ENCODE measurements at regions not wholly inside any gene's neighbourhood (a gene's known extent, or its start where the extent isn't known, plus 50 kb on each side); places are given as distances from the start of the nearest gene placed in this dataset.
"Not testable (repeated sequence)": the region's sequence is repeated elsewhere in the genome, so short reads cannot be mapped to it uniquely, and the experiment has no call there.

- DNase-seq (ENCODE audit: low spot score): no peak
These were observed 76.1 kb upstream of the DNAJC10 start for GRCh38 chr2:182639971-182640370.

GRCh38 chr2:182642328-182642727 is 73.7 kb upstream of the DNAJC10 start:
- peak; percentile 71 for DNase-seq (ENCODE audit: low spot score)

GRCh38 chr2:182646763-182647498 is 69.1 kb upstream of the DNAJC10 start:
- no peak for DNase-seq (ENCODE audit: low spot score)

- no peak for DNase-seq (ENCODE audit: low spot score)
These were observed 68.6 kb upstream of the DNAJC10 start for GRCh38 chr2:182647499-182647787.

GRCh38 chr2:182649316-182649715 is 66.7 kb upstream of the DNAJC10 start:
- peak; percentile 34 for DNase-seq (ENCODE audit: low spot score)

- peak; percentile 72 for DNase-seq (ENCODE audit: low spot score)
These were observed 65.4 kb upstream of the DNAJC10 start for GRCh38 chr2:182650704-182651103.

GRCh38 chr2:182652326-182652725 is 63.7 kb upstream of the DNAJC10 start:
- no peak for DNase-seq (ENCODE audit: low spot score)

GRCh38 chr2:182655750-182656149 is 60.3 kb upstream of the DNAJC10 start:
- DNase-seq (ENCODE audit: low spot score): no peak

GRCh38 chr2:182664212-182664611 is 51.8 kb upstream of the DNAJC10 start:
- DNase-seq (ENCODE audit: low spot score): no peak

GRCh38 chr2:182665500-182665899 is 50.6 kb upstream of the DNAJC10 start:
- not testable (repeated sequence) for DNase-seq (ENCODE audit: low spot score)
